Nephron (organoid): ENCODE measurements at regions not wholly inside any gene's neighbourhood (a gene's known extent, or its start where the extent isn't known, plus 50 kb on each side); places are given as distances from the start of the nearest gene placed in this dataset.
A peak's percentile ranks its signal among the peaks of the same experiment; 100 is the strongest.

Source experiments
- H3K27ac Mint-ChIP-seq, 3 experiments: 2 replicates each; pipeline ENCODE4 v1.8.0; 2020; ENCODE audit warnings: mixed read lengths in 3 of 3, mild to moderate bottlenecking in 2 of 3, moderate library complexity in 1 of 3
- H3K27me3 Mint-ChIP-seq: 2 replicates; pipeline ENCODE4 v1.8.0; 2021; ENCODE audit warnings: low read depth, mild to moderate bottlenecking, moderate library complexity, mixed read lengths
- H3K36me3 Mint-ChIP-seq: 2 replicates; pipeline ENCODE4 v1.8.0; 2020; ENCODE audit warnings: low read depth, mixed read lengths
- H3K4me1 Mint-ChIP-seq: 2 replicates; pipeline ENCODE4 v1.8.0; 2020; ENCODE audit warnings: mixed read lengths
- H3K4me3 Mint-ChIP-seq, 3 experiments: 2 replicates each; pipeline ENCODE4 v1.8.0; 2020; ENCODE audit warnings: mild to moderate bottlenecking in 3 of 3, mixed read lengths in 3 of 3, moderate library complexity in 2 of 3
- H3K9me3 Mint-ChIP-seq: 2 replicates; pipeline ENCODE4 v1.8.0; 2020; ENCODE audit warnings: mixed read lengths
- CTCF ChIP-seq, 3 experiments: fragments of 200-600 bp; sonication (generic); IDR thresholded peaks; one replicate each; pipeline ENCODE4 v1.5.0; 2021; ENCODE audit warnings: antibody characterized with exemption in 3 of 3; ENCODE audit not compliant: unreplicated experiment in 3 of 3

DNA sequence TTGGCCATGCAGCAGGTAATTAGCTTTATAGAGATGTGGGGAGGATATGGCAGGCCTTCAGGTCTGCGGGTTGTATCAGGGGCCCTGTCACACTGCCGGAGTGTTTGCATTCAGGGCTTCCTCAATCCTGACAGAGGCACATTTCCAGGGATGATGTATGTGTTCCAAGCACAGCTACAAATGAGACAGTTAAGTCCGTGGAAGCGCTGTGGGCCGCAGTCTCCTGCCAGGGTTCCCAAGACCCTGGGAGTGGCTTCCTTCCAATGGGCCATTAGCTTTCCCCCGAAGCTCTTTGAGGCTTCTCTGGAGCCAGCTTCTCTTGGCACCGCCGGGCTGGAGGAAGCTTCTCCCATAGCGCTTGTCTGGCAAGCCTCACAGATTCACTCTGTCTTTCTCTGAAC lies 1524.7 kb upstream of the TMEM132C start:
- H3K4me3 Mint-ChIP-seq: no peak overlapping the region
- H3K36me3 Mint-ChIP-seq: no peaks in the 10 kb centered on the region
- H3K27ac Mint-ChIP-seq: peak overlapping the region in 1 of 3 experiments; percentile 33
- H3K9me3 Mint-ChIP-seq: no peaks in the 10 kb centered on the region
- H3K4me1 Mint-ChIP-seq: no peaks in the 10 kb centered on the region
- peaks cover 5% of the 10 kb centered on the region for H3K27me3 Mint-ChIP-seq
- no peak for TF ChIP-seq CTCF (IDR thresholded peaks at IDR 0.05; ENCODE audit: unreplicated experiment in 3 of 3)

DNA sequence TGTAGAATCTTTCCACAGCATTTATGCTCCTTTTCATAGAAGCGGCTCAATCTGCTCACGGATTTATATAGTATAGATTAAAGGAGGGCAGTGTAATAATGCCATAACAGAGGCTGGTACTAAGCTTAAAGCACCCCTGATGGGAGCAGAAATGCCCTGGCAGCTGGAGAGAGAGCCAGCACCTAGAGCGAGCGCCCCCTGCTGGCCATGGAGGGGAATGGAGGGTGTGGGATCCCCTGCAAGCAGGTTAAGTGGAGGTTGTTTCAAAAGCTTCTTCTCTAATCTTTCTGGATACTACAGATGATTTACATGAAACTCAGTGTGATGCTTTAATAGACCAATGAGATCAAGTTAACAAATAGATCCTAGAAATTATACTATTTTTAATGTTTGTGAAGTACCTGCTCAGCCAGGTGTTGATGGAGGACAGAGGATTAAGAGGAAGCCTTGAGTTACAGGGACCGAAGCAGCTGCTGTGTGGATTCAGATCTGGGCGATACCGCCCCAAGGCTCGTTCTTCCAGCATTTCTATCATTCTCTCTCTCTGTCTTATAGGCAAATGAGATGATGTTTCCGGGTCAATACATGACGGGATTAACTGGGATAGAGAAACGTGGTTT lies 1519.3 kb upstream of the TMEM132C start:
- peaks cover 16% of the 10 kb centered on the region for H3K27me3 Mint-ChIP-seq
- H3K9me3 Mint-ChIP-seq: no peaks in the 10 kb centered on the region
- no peak overlapping the region for H3K4me3 Mint-ChIP-seq
- TF ChIP-seq CTCF (IDR thresholded peaks at IDR 0.05; ENCODE audit: unreplicated experiment in 3 of 3): peak; percentile 75 to 78 (median 75)
- H3K27ac Mint-ChIP-seq: no peak overlapping the region
- H3K4me1 Mint-ChIP-seq: peaks cover 5% of the 10 kb centered on the region
- no peaks in the 10 kb centered on the region for H3K36me3 Mint-ChIP-seq

GRCh38 chr12:126752021-126752420 lies 1514.9 kb upstream of the TMEM132C start:
- Mint-ChIP-seq H3K27me3 (peaks cover 36% of the 10 kb centered on the region), H3K4me3 (no peak overlapping the region), H3K4me1 (peaks cover 5% of the 10 kb centered on the region), H3K27ac (no peak overlapping the region), H3K36me3 (no peaks in the 10 kb centered on the region), H3K9me3 (no peaks in the 10 kb centered on the region)
- no peak for TF ChIP-seq CTCF (IDR thresholded peaks at IDR 0.05; ENCODE audit: unreplicated experiment in 3 of 3)

- Mint-ChIP-seq H3K27me3 (peaks cover 23% of the 10 kb centered on the region), H3K4me1 (no peaks in the 10 kb centered on the region), H3K4me3 (no peak overlapping the region), H3K27ac (no peak overlapping the region), H3K9me3 (no peaks in the 10 kb centered on the region), H3K36me3 (no peaks in the 10 kb centered on the region)
- no peak for TF ChIP-seq CTCF (IDR thresholded peaks at IDR 0.05; ENCODE audit: unreplicated experiment in 3 of 3)
Measured at GRCh38 chr12:126757326-126757725, 1509.6 kb upstream of the TMEM132C start.

GRCh38 chr12:126760092-126760491 lies 1506.9 kb upstream of the TMEM132C start:
- Mint-ChIP-seq H3K4me3 (no peak overlapping the region), H3K27ac (no peak overlapping the region), H3K36me3 (no peaks in the 10 kb centered on the region), H3K27me3 (peaks cover 11% of the 10 kb centered on the region), H3K4me1 (no peaks in the 10 kb centered on the region), H3K9me3 (peaks cover 14% of the 10 kb centered on the region)
- TF ChIP-seq CTCF (IDR thresholded peaks at IDR 0.05; ENCODE audit: unreplicated experiment in 3 of 3): no peak

DNA sequence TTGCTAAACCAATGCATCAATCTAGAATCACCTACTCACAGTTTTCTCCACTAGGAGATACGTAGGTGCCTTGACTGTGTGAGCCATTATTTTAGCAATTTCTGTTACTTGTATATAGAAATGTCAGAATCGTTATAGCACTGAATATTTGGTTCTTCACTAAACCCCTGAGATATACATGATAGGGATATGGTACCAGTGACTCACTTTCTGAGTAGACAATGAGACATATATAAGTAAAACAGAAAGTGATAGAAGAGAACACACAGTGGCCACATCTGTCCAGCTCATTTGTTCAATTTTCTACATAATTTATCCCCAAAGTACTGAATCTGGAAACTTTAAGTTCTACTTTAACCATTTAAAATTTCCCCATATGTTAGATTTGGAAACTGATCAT lies 1505.5 kb upstream of the TMEM132C start:
- Mint-ChIP-seq H3K4me1 (no peaks in the 10 kb centered on the region), H3K4me3 (no peak overlapping the region), H3K9me3 (peaks cover 14% of the 10 kb centered on the region), H3K27me3 (peaks cover 5% of the 10 kb centered on the region), H3K27ac (no peak overlapping the region), H3K36me3 (no peaks in the 10 kb centered on the region)
- TF ChIP-seq CTCF (IDR thresholded peaks at IDR 0.05; ENCODE audit: unreplicated experiment in 3 of 3): no peak
